HG02938 (cell line): ENCODE measurements at regions not wholly inside any gene's neighbourhood (a gene's known extent, or its start where the extent isn't known, plus 50 kb on each side); places are given as distances from the start of the nearest gene placed in this dataset.
"Not testable (repeated sequence)": the region's sequence is repeated elsewhere in the genome, so short reads cannot be mapped to it uniquely, and the experiment has no call there.

ENCODE experiments used
- ATAC-seq: cut with Tn5 transposase; IDR thresholded peaks from one replicate; pipeline ENCODE4 v1.9.1; 2021; ENCODE audit warnings: mild to moderate bottlenecking, moderate library complexity; ENCODE audit not compliant: unreplicated experiment

DNA sequence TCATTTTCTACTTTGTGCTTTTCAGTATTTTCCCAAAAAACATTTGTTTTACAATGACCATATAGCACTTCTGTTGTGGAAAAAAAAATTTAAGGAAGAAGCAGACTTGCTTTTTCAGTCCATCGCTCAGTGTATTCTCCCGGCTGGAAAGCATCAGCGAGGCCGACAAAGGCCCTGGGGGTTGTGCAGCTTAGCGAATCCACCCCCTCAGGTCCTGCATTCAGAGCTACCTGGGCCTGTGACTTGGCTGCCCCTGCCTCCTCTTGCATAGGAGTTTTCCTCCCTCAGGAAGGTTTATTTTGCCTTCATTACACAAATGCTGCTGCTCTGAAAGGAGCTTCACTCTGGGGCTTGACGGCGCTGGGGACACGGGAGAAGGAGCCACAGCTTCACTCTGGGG lies 244.4 kb upstream of the MGAT5 start:
- no peak for ATAC-seq

DNA sequence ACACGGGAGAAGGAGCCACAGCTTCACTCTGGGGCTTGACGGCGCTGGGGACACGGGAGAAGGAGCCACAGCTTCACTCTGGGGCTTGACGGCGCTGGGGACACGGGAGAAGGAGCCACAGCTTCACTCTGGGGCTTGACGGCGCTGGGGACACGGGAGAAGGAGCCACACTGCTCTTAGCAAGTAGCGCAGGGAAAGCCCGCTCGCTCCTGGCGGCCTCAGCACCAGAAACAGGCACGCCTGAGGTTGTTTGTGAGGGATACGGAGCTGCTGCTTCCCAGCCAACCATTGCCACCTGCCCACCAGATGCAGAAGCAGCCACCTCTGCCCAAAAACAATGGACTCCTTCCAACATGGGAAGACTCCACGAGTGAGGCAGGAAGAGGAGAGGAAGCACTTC lies 244.0 kb upstream of the MGAT5 start:
- ATAC-seq: not testable (repeated sequence)

DNA sequence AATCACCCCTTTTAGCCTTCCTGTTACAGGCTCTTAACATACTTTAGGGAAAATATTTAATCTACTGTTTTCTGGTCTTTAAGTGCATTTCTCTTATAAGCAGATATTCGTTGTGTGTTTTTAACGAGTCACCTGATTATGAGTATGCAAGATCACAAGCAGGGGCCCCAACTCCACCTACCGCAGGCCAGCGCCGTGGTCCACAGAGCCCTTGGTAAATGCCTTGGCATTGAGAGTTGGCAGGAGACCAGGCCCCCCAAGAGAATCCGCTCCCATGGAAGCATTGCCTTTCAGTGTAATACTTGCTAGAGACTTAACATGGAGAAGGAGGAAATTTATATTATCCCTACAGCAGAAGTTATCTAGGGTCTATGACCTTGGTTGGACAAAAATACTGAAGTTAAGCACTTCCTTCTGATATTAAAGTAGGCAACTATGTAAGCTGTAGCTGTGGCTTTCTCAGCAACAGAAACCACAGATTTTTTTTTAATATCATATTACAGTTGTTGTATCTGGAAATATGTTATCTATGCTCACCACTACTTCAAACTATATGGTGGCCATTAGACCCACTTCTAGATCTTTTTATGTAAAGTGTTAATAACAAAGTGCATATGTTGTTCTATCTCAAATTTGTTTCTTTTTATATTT lies 241.8 kb upstream of the MGAT5 start:
- ATAC-seq: no peak

DNA sequence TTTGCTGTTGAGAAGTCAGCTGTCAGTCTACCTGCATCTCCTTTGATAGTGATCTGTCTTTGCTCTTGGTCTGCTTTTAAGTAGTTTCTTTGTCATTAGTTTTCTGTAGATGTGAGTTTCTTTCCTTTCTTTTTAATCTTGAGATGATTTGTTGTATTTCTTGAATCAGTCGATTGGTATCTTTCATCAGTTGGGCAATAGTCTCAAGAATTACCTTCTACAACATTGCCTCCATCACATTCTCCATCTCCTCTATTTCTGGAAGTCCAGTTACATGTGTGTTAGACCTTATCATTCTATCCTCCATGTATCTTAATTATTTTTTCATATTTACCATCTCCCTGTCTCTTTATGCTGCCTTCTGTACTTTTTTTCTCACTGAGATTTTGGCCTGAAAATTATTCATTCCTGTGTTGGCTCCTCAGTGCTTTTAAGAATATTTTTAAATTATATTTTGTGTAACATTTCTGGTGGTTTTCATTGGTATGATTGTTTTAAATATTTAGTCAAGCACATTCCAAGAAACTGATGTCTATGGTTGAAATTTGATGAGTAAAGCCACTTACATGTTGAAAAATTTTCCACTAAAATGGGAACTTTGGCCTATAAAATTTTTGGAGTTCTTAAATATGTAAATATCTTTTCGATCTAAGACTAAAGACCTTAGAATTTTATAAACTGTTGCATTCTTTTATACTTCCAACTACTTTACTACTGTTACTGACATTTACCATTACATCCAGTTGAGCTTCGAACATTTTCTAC lies 239.5 kb upstream of the MGAT5 start:
- ATAC-seq: no peak

DNA sequence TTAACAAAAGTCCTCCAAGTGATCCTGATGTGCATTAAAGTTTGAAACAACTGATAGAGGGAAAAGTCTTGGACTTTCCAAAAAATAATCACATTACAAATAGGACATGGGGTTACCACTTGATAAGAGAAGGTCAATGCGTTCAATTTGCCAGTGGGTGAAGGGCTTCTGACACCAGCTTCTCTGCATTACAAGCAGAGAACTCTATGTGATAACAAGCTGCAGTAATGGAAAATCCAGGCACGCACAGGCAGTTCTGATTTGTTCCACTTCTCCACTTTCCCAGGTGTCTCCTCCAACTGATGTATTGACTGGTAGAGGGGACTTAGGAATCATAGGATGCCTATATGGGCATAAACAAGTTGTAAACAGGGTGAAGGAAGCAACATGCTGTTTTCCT lies 234.0 kb upstream of the MGAT5 start:
- no peak for ATAC-seq

DNA sequence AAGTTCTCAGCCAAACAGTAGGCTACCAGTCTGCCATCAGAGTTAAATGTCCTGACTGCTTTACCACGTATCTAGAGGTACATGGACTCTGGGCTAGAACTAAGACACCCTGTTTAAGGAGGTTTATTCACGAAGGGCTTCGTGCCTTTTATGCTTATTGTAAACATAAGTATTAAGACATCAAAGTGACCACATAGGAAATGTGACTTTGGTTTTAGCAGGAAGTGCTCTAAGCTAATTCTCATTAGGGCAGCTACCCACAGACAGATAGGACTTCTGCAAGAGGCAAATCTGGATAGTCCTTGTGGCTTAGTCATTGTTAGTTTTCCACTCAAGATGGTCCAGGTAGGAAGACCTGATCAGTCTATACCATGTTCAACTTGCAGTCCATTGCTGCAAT lies 233.3 kb upstream of the MGAT5 start:
- no peak for ATAC-seq

DNA sequence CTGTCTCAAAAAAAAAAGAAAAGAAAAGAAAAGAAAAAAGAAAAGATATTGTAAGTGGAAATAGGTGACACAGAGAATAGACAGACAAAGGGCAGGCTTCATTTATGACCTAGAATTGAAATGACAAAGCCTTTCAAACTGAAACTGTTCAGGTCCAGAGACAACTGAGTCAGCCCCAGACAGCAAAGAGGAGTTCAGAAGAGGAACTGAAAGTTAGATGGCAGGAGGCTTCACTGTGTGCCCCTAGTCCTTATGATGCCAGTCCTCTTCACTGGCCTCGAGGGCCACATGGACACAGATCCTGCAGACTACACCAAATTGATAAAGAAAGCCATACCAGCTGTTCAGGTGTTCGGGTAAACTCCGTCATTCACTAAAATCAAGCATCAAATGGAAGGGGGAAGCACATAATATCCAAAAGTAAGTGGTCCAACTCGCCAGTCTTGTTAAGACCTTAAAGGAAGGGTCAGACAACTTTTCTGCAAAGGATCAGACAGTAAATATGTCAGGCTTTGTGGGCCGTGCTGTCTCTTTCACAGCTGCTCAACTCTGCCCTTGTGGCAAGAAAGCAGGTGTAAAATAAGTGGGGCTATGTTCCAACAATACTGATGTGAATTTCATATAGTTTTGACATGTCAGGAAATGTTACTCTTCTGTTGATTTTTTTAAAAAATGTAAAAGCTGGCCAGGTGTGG lies 231.9 kb upstream of the MGAT5 start:
- peak; percentile 95 for ATAC-seq

DNA sequence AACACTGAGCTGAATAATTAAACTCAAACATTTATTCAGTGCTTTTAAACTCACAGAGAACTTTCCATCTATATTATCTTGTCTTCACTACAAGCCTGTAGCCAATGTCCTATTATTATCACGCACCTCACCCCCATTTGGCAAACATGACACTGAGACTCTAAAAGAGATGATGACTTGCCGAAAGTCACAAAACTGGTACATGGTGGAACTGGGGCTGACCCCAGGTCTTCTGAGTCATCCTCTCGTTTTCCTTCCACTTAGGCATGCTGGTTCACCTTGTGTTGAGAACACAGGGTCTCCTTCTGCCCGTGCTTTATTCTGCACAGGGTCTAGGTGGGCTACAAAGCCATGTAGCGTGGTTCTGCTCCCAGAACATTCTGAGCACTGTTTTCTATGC lies 230.0 kb upstream of the MGAT5 start:
- no peak for ATAC-seq

DNA sequence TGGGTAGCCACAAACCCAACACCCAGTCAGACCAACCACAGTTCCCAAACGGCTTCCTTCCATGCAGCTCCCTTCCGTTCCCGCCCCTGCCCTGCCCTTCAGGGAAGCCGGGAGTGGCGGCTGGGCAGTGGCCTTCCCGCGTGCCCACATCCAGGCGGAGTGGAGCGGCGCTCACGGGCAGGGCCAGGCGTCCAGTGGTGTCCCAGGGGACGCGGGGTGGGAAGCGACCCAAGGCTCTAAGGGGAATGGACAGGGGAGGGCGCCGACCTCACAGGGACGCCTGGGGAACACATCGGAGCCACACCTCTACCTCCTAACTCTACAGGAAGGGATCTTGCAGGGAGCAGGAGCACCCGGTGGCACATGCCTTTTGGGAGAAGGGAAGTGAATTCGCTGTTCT lies 225.9 kb upstream of the MGAT5 start:
- no peak for ATAC-seq

DNA sequence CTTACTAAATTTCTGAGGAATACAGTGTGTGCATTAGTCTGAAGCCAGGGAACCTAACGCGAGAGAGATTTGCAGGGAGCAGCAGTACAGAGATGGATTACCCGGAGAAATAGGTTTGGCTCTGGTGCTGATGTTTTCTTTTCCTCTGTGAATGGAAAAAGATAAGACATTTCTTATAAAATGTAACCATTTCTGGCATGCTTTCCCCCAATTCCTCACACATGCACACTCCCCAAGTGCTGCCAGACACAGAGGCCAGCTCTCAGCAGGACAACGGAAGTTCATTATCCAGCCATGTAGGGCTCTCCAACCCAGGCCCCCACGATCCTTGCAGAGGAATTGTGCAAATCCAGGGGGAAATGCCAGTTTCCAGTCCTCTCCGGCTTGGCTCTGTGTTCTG lies 224.5 kb upstream of the MGAT5 start:
- ATAC-seq: no peak

DNA sequence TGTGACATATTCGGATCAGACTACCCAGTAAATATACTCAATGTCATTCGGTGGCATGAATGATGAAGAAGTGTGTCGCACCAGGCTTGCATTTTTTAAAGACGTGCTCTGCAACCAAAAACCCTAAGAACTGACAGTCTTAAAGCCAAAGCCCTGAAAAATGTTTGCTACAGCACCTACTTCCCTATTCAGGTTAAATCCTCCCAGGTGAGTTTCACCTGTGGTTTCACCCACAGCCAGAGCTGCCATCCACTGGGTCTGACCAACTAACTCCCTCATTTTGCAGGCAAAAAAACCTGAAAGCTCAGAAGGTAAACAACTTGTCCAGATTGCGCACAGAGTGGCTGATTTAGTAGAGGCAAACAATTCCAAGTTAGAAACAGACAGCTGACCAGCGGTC lies 222.3 kb upstream of the MGAT5 start:
- no peak for ATAC-seq

DNA sequence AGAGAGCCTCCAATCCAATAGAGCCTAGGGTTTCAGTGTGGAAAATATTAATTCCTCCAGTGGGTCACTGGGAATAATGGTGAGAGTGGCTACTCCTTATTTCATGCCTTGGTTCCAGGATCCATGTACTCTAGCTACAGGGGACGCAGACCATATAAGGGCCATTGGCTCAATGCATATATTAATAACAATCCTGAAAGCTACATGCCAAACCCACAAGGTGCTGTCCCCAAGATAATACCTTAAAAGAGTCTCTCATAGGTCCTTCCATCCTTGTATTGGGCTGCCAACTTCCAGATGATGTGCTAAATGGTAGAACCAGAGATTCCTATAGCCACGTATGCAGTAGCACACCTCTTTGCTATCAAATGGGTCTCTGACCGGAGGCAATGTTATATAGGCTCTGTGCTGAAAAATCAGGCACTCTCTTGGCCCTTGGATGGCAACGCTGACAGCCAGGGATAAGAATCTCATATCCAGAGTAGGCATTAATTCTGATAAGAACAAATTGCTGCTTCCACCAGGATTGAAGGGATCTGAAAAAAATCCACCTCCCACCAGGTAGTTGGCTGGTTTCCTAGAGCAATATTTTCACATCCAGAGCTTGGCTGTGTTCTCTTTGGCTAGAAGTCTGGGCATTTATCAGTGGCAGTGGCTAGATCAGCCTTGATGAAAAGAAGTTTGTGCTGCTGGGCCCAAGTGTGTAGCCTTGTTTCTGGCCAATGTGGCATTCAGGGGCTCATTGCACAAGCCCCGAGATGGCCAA lies 218.1 kb upstream of the MGAT5 start:
- no peak for ATAC-seq

DNA sequence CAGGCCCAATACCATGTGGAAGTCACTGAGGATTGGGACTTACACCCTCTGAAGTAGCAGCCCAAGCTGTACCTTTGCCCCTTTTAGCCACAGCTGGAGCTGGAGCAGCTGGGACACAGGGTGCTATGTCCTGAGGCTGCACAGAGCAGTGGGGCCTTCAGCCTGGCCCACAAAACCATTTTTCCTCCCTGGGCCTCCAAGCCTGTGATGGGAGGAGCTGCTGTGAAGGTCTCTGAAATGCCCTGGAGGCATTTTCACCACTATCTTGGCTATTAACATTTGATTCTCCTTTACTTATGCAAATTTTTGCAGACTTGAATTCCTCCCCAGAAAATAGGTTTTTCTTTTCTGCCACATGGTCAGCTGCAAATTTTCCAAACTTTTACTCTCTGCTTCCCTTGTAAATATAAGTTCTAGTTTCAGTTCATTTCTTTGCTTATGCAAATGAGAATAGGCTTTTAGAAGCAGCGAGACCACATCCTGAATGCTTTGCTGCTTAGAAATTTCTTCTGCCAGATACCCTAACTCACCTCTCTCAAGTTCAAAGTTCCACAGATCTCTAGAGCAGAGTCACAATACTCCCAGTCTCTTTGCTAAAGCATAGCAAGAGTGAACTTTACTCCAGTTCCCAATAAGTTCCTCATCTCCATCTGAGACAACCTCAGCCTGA lies 213.8 kb upstream of the MGAT5 start:
- ATAC-seq: no peak

DNA sequence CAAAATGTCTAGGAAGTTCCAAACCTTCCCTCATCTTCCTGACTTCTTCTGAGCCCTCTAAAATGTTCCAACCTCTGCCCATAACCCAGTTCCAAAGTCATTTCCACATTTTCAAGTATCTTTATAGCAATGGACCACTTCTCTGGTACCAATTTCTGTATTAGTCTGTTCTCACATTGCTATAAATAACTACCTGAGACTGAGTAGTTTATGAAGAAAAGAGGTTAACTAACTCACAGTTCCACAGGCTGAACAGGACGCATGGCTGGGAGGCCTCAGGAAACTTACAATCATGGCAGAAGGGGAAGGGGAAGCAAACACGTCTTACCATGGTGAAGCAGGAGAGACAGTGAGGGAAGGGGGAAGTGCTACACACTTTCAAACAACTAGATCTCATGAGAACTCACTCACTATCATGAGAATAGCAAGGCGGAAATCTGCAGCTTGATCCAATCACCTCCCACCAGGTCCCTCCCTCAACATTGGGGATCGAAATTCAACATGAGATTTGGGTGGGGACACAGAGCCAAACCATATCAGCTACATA lies 213.2 kb upstream of the MGAT5 start:
- ATAC-seq: not testable (repeated sequence)

DNA sequence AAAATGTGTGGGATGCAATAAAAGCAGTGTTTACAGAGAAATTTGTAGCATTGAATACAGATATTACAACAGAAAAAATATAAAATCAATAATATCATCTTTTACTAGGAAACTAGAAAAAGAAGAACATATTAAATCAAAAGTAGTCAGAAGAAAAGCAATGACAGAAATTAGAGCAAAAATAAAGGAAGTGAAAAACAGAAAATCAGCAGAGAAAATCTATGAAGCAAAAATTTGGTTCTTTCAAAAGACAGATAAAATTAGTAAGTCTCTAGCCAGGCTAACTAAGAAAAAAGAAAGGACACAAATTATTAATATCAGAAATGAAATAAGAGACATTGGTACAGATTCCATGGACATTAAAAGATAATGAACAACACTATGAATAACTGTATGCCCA lies 212.0 kb upstream of the MGAT5 start:
- ATAC-seq: no peak

DNA sequence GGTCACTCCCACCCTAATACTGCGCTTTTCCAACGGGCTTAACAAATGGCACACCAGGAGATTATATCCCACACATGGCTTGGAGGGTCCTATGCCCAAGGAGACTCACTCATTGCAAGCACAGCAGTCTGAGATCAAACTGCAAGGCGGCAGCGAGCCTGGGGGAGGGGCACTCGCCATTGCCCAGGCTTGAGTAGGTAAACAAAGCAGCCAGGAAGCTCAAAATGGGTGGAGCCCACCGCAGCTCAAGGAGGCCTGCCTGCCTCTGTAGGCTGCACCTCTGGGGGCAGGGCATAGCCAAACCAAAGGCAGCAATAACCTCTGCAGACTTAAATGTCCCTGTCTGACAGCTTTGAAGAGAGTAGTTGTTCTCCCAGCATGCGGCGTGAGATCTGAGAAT lies 210.8 kb upstream of the MGAT5 start:
- ATAC-seq: not testable (repeated sequence)

DNA sequence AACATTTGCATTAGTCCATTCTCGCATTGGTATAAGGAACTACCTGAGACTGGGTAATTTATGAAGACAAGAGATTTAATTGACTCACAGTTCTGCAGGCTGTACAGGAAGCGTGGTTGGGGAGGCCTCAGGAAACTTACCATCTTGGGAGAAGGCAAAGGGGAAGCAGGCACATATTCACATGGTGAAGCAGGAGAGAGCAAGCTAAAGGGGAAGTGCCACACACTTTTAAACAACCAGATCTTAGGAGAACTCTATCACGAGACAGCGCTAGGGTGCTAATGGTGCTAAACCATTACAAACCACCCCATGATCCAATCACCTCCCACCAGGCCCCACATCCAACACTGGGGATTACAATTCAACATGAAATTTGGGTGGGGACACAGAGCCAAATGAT lies 201.7 kb upstream of the MGAT5 start:
- no peak for ATAC-seq

DNA sequence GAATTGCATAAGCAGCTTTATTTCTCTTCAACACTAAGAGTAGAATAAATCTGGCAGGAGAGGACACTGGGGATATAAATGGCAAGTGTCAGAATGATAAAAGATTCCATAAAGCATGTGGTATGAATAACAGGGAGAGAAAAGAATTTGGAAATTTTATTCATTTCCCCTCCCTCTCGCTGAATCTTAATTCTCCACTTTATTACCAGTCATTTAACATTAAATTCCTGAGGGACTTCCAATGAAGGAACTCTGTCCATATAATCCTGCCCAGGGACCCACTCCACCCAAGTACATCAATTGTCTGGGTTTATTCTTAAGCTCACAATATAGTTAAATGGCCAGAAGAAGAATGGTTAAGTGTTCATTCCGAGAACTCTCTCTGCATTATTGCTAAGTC lies 197.7 kb upstream of the MGAT5 start:
- no peak for ATAC-seq

DNA sequence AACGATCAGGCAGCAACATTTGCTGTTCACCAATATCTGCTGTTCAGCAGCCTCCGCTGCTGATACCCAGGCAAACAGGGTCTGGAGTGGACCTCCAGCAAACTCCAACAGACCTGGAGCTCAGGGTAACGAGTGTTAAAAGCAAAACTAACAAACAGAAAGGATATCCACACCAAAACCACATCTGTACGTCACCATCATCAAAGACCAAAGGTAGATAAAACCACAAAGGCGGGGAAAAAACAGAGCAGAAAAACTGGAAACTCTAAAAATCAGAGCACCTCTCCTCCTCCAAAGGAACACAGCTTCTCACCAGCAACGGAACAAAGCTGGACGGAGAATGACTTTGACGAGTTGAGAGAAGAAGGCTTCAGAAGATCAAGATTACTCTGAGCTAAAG lies 192.8 kb upstream of the MGAT5 start:
- not testable (repeated sequence) for ATAC-seq

DNA sequence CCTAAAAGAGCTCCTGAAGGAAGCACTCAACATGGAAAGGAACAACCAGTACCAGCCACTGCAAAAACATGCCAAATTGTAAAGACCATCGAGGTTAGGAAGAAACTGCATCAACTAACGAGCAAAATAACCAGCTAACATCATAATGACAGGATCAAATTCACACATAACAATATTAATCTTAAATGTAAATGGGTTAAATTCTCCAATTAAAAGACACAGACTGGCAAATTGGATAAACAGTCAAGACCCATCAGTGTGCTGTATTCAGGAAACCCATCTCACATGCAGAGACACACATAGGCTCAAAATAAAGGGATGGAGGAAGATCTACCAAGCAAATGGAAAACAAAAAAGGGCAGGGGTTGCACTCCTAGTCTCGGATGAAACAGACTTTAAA lies 191.6 kb upstream of the MGAT5 start:
- ATAC-seq: not testable (repeated sequence)

DNA sequence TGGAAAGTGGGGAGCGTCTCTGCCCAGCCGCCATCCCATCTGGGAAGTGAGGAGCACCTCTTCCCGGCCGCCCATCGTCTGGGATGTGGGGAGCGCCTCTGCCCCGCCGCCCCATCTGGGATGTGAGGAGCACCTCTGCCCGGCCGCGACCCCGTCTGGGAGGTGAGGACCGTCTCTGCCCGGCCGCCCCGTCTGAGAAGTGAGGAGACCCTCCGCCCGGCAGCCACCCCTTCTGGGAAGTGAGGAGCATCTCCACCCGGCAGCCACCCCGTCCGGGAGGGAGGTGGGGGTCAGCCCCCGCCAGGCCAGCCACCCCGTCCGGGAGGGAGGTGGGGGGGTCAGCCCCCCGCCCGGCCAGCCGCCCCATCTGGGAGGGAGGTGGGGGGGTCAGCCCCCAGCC lies 190.0 kb upstream of the MGAT5 start:
- not testable (repeated sequence) for ATAC-seq
